ENCODE measurements at regions not wholly inside any gene's neighbourhood (a gene's known extent, or its start where the extent isn't known, plus 50 kb on each side); places are given as distances from the start of the nearest gene placed in this dataset.
"Not testable (repeated sequence)": the region's sequence is repeated elsewhere in the genome, so short reads cannot be mapped to it uniquely, and the experiment has no call there.

GRCh38 chr1:245019910-245020486 lies 134.8 kb upstream of the KIF26B start:
- DNase-seq = no peak

GRCh38 chr1:245016700-245017099 lies 138.1 kb upstream of the KIF26B start:
- DNase-seq = no peak

GRCh38 chr1:245015031-245015430 lies 139.8 kb upstream of the KIF26B start:
- DNase-seq = no peak

- no peak for DNase-seq
Measured at GRCh38 chr1:245014247-245015029, 140.3 kb upstream of the KIF26B start.

GRCh38 chr1:245010018-245010614 lies 144.7 kb upstream of the KIF26B start:
- DNase-seq = no peak

- no peak for DNase-seq
Measured at GRCh38 chr1:245008761-245009160, 144.4 kb upstream of the HNRNPU start.

GRCh38 chr1:245007852-245008251 lies 143.5 kb upstream of the HNRNPU start:
- no peak for DNase-seq

GRCh38 chr1:245003246-245003645 lies 138.9 kb upstream of the HNRNPU start:
- no peak for DNase-seq

- no peak for DNase-seq
Measured at GRCh38 chr1:245001252-245001651, 136.9 kb upstream of the HNRNPU start.

- no peak for DNase-seq
Measured at GRCh38 chr1:245000872-245001188, 136.5 kb upstream of the HNRNPU start.

- DNase-seq = not testable (repeated sequence)
Measured at GRCh38 chr1:244999644-245000043, 135.3 kb upstream of the HNRNPU start.

GRCh38 chr1:244998717-244999346 lies 134.5 kb upstream of the HNRNPU start:
- DNase-seq = no peak

GRCh38 chr1:244995602-244996400 lies 131.5 kb upstream of the HNRNPU start:
- DNase-seq = no peak

GRCh38 chr1:244992833-244993232 lies 128.5 kb upstream of the HNRNPU start:
- no peak for DNase-seq

- no peak for DNase-seq
Measured at GRCh38 chr1:244989813-244990212, 125.5 kb upstream of the HNRNPU start.

- DNase-seq = no peak
Measured at GRCh38 chr1:244988521-244988920, 124.2 kb upstream of the HNRNPU start.

GRCh38 chr1:244980605-244981004 lies 116.3 kb upstream of the HNRNPU start:
- no peak for DNase-seq

GRCh38 chr1:244974550-244974949 lies 110.2 kb upstream of the HNRNPU start:
- no peak for DNase-seq

GRCh38 chr1:244974106-244974505 lies 109.8 kb upstream of the HNRNPU start:
- DNase-seq = no peak

- no peak for DNase-seq
Measured at GRCh38 chr1:244971552-244972216, 107.3 kb upstream of the HNRNPU start.

- peak; percentile 98 for DNase-seq
Measured at GRCh38 chr1:244970744-244971551, 106.6 kb upstream of the HNRNPU start.
